ENCODE measurements at regions not wholly inside any gene's neighbourhood (a gene's known extent, or its start where the extent isn't known, plus 50 kb on each side); places are given as distances from the start of the nearest gene placed in this dataset.

DNA sequence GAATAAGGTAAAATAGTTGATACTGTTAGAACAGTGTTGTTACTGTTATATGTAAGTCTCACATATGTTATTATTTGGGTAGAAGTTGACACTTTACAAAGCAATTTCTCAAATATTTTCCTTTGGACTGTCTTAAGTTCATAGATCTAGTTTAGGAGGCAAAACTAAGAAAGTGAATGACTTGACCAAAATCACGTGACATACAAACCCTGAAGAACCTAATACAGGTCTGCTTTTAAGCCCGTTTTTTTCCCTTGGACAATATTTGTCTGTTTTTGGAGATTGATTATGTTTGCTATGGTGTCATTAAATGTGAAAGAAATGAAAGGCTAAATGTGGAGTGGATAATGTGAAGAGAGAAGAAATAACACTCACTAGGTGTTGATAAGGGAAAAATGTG, 644.9 kb upstream of the PITX2 start:
- ChIA-PET POLR2A (no interaction called here), CTCF (no interaction called here)
- Histone ChIP-seq H3K9me3 (ENCODE audit: control insufficient read depth, insufficient read depth, low read depth, low read length) (no peaks in the 10 kb centered on the region), H3K4me1 (ENCODE audit: control insufficient read depth, insufficient read depth, low read length) (no peaks in the 10 kb centered on the region), H3K27me3 (ENCODE audit: control insufficient read depth, insufficient read depth, low read length) (no peaks in the 10 kb centered on the region), H3K27ac (ENCODE audit: low read length) (no peak overlapping the region), H3K4me3 (ENCODE audit: low read depth in 2 of 2, low read length in 2 of 2) (no peak overlapping the region), H3K36me3 (ENCODE audit: control insufficient read depth, insufficient read depth, low read length) (no peaks in the 10 kb centered on the region)
- intact Hi-C loops (cut with micrococcal nuclease; ENCODE audit: unreplicated experiment) (no loop called here), in situ Hi-C loops (cut with HindIII; ENCODE audit: low pct_unique_long_range_greater_than_20kb, low sequenced_read_pairs) (no loop called here)
- ATAC-seq = no peak
- no TSS peak for BruUV-seq (replicated peaks)
- no peak for DNase-seq (ENCODE audit: low read depth, low spot score)
- TF ChIP-seq, protein P1, sequence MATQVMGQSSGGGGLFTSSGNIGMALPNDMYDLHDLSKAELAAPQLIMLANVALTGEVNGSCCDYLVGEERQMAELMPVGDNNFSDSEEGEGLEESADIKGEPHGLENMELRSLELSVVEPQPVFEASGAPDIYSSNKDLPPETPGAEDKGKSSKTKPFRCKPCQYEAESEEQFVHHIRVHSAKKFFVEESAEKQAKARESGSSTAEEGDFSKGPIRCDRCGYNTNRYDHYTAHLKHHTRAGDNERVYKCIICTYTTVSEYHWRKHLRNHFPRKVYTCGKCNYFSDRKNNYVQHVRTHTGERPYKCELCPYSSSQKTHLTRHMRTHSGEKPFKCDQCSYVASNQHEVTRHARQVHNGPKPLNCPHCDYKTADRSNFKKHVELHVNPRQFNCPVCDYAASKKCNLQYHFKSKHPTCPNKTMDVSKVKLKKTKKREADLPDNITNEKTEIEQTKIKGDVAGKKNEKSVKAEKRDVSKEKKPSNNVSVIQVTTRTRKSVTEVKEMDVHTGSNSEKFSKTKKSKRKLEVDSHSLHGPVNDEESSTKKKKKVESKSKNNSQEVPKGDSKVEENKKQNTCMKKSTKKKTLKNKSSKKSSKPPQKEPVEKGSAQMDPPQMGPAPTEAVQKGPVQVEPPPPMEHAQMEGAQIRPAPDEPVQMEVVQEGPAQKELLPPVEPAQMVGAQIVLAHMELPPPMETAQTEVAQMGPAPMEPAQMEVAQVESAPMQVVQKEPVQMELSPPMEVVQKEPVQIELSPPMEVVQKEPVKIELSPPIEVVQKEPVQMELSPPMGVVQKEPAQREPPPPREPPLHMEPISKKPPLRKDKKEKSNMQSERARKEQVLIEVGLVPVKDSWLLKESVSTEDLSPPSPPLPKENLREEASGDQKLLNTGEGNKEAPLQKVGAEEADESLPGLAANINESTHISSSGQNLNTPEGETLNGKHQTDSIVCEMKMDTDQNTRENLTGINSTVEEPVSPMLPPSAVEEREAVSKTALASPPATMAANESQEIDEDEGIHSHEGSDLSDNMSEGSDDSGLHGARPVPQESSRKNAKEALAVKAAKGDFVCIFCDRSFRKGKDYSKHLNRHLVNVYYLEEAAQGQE (IDR thresholded peaks at IDR 0.05; ENCODE audit: insufficient read depth in 1 of 2, low read depth in 2 of 2, low read length in 1 of 2) = no peak
- TF ChIP-seq, protein P2, sequence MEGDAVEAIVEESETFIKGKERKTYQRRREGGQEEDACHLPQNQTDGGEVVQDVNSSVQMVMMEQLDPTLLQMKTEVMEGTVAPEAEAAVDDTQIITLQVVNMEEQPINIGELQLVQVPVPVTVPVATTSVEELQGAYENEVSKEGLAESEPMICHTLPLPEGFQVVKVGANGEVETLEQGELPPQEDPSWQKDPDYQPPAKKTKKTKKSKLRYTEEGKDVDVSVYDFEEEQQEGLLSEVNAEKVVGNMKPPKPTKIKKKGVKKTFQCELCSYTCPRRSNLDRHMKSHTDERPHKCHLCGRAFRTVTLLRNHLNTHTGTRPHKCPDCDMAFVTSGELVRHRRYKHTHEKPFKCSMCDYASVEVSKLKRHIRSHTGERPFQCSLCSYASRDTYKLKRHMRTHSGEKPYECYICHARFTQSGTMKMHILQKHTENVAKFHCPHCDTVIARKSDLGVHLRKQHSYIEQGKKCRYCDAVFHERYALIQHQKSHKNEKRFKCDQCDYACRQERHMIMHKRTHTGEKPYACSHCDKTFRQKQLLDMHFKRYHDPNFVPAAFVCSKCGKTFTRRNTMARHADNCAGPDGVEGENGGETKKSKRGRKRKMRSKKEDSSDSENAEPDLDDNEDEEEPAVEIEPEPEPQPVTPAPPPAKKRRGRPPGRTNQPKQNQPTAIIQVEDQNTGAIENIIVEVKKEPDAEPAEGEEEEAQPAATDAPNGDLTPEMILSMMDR (IDR thresholded peaks at IDR 0.05) = no peak
- no peak for TF ChIP-seq POLR2AphosphoS5 (IDR thresholded peaks at IDR 0.05; ENCODE audit: low read depth, low read length)
- no peak for TF ChIP-seq TCF7L2 (IDR thresholded peaks at IDR 0.05; ENCODE audit: low read depth, low read length)
- TF ChIP-seq SIN3A (IDR thresholded peaks at IDR 0.05; ENCODE audit: borderline replicate concordance, insufficient read depth, low read depth, low read length) = no peak

DNA sequence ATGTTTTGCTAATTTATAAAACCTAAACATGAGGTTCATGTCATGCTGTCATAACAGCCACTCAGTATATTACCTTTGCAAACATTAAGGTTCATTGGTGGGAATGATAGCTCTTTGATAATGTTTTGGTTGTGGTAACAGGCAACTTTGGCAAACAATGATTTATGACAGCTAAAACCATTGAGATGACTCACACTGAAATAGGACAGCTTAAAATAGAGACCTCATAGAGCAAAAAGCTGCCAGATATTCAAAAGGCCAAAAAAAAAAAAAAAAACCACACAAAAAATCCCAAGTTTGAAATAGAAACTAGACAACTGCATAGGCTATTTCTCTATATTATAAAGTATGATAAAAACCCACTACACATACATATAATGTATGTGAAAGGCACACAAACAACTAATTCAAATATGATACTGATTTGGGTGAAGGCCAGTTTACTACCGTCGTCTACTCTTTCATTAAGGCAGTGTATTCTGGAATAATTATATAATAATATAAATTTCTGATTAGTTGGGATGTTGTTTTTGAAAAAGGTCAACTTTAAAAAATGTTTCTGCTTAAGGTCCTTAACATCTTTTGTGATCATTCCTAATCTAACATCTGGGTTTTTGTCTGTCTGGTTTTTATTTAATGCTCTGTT, 646.0 kb upstream of the PITX2 start:
- CTCF ChIA-PET = no interaction called here
- TF ChIP-seq, protein P2 (IDR thresholded peaks at IDR 0.05) = no peak
- no peak for TF ChIP-seq POLR2AphosphoS5 (IDR thresholded peaks at IDR 0.05; ENCODE audit: low read depth, low read length)
- no peak for TF ChIP-seq TCF7L2 (IDR thresholded peaks at IDR 0.05; ENCODE audit: low read depth, low read length)
- no peak for TF ChIP-seq SIN3A (IDR thresholded peaks at IDR 0.05; ENCODE audit: borderline replicate concordance, insufficient read depth, low read depth, low read length)
- TF ChIP-seq, protein P1 (IDR thresholded peaks at IDR 0.05; ENCODE audit: insufficient read depth in 1 of 2, low read depth in 2 of 2, low read length in 1 of 2) = no peak
- BruUV-seq (replicated peaks) = no TSS peak

More for the DNA sequence above, 646.0 kb upstream of the PITX2 start:
- POLR2A ChIA-PET = no interaction called here
- no peak for ATAC-seq
- DNase-seq (ENCODE audit: low read depth, low spot score) = no peak
- H3K27me3 ChIP-seq (ENCODE audit: control insufficient read depth, insufficient read depth, low read length) = no peaks in the 10 kb centered on the region
- H3K36me3 ChIP-seq (ENCODE audit: control insufficient read depth, insufficient read depth, low read length) = no peaks in the 10 kb centered on the region
- no peak overlapping the region for H3K4me3 ChIP-seq (ENCODE audit: low read depth in 2 of 2, low read length in 2 of 2)
- H3K4me1 ChIP-seq (ENCODE audit: control insufficient read depth, insufficient read depth, low read length) = no peaks in the 10 kb centered on the region
- no peaks in the 10 kb centered on the region for H3K9me3 ChIP-seq (ENCODE audit: control insufficient read depth, insufficient read depth, low read depth, low read length)
- in situ Hi-C loops (cut with HindIII; ENCODE audit: low pct_unique_long_range_greater_than_20kb, low sequenced_read_pairs) = no loop called here
- intact Hi-C loops (cut with micrococcal nuclease; ENCODE audit: unreplicated experiment) = no loop called here
- no peak overlapping the region for H3K27ac ChIP-seq (ENCODE audit: low read length)
